OCI-LY1 (cell line): ENCODE measurements at regions not wholly inside any gene's neighbourhood (a gene's known extent, or its start where the extent isn't known, plus 50 kb on each side); places are given as distances from the start of the nearest gene placed in this dataset.

Source experiments
- H2AFZ ChIP-seq: fragments of 200-600 bp; sonication (generic), shearing (Covaris generic); 2 replicates; pipeline ENCODE4 v1.6.0; 2014; ENCODE audit warnings: antibody characterized with exemption, mild to moderate bottlenecking, low read length
- H3F3A ChIP-seq: fragments of 200-600 bp; sonication (generic), shearing (Covaris generic); 2 replicates; pipeline ENCODE4 v1.6.0; 2014; ENCODE audit warnings: mild to moderate bottlenecking, antibody characterized with exemption, low read length, moderate library complexity; ENCODE audit not compliant: insufficient read depth
- H3K27ac ChIP-seq: fragments of 200-600 bp; sonication (generic); 2 replicates; pipeline ENCODE4 v1.5.1; 2014; ENCODE audit warnings: low read length, mixed run types, mild to moderate bottlenecking, low read depth; ENCODE audit not compliant: poor library complexity, severe bottlenecking
- H3K27me3 ChIP-seq: fragments of 200-600 bp; sonication (generic); 2 replicates; pipeline ENCODE4 v1.6.0; 2014; ENCODE audit warnings: antibody characterized with exemption, mild to moderate bottlenecking, low read length, moderate library complexity; ENCODE audit not compliant: insufficient read depth
- H3K36me3 ChIP-seq: fragments of 200-600 bp; sonication (generic); 2 replicates; pipeline ENCODE4 v1.6.1; 2014; ENCODE audit warnings: mild to moderate bottlenecking, antibody characterized with exemption, low read length, moderate library complexity, mixed read lengths; ENCODE audit not compliant: insufficient read depth
- H3K4me1 ChIP-seq: fragments of 200-600 bp; sonication (generic); 2 replicates; pipeline ENCODE4 v1.5.1; 2014; ENCODE audit warnings: mild to moderate bottlenecking, low read length, moderate library complexity; ENCODE audit not compliant: insufficient read depth, severe bottlenecking
- H3K4me2 ChIP-seq: fragments of 200-600 bp; sonication (generic), shearing (Covaris generic); 2 replicates; pipeline ENCODE4 v1.6.1; 2014; ENCODE audit warnings: low read length
- H3K4me3 ChIP-seq: fragments of 200-600 bp; sonication (generic); 2 replicates; pipeline ENCODE4 v1.5.1; 2014; ENCODE audit warnings: low read length, low read depth, mild to moderate bottlenecking, mixed read lengths; ENCODE audit not compliant: poor library complexity, severe bottlenecking
- H3K79me2 ChIP-seq: fragments of 200-600 bp; shearing (Covaris generic); 2 replicates; pipeline ENCODE4 v1.6.1; 2016; ENCODE audit warnings: mixed run types, low read length, mixed read lengths; ENCODE audit not compliant: insufficient read depth
- H3K9ac ChIP-seq: fragments of 200-600 bp; sonication (generic), shearing (Covaris generic); 2 replicates; pipeline ENCODE4 v1.6.1; 2014; ENCODE audit warnings: mild to moderate bottlenecking, low read length, mixed read lengths
- H3K9me2 ChIP-seq: fragments of 200-600 bp; sonication (generic), shearing (Covaris generic); 2 replicates; pipeline ENCODE4 v1.6.1; 2014; ENCODE audit warnings: low read depth, mild to moderate bottlenecking, low read length, mixed read lengths
- H3K9me3 ChIP-seq: fragments of 200-600 bp; shearing (Covaris generic); 2 replicates; pipeline ENCODE4 v1.6.1; 2014; ENCODE audit warnings: low read length, mixed read lengths
- H4K20me1 ChIP-seq: fragments of 200-600 bp; sonication (generic), shearing (Covaris generic); 2 replicates; pipeline ENCODE4 v1.6.0; 2016; ENCODE audit warnings: mild to moderate bottlenecking, low read length; ENCODE audit not compliant: insufficient read depth
- CTCF ChIP-seq: fragments of 200-600 bp; sonication (generic), shearing (Covaris generic); IDR thresholded peaks from 2 replicates; pipeline ENCODE4 v1.5.1; 2017; ENCODE audit warnings: mild to moderate bottlenecking, antibody characterized with exemption, low read length, moderate library complexity, mixed read lengths
- EZH2 ChIP-seq: fragments of 200-600 bp; sonication (generic), shearing (Covaris generic); IDR thresholded peaks from 2 replicates; pipeline ENCODE4 v1.8.0; 2017; ENCODE audit warnings: borderline replicate concordance, mixed run types, mild to moderate bottlenecking, antibody characterized with exemption, low read length, moderate library complexity, mixed read lengths

- Histone ChIP-seq H3K9me3 (no peaks in the 10 kb centered on the region), H3K27ac (no peak overlapping the region), H3K27me3 (no peaks in the 10 kb centered on the region), H3K9ac (no peak overlapping the region), H3F3A (no peaks in the 10 kb centered on the region), H3K9me2 (no peaks in the 10 kb centered on the region), H2AFZ (no peak overlapping the region), H4K20me1 (no peaks in the 10 kb centered on the region), H3K4me2 (no peak overlapping the region), H3K4me3 (no peak overlapping the region), H3K4me1 (no peaks in the 10 kb centered on the region), H3K79me2 (no peaks in the 10 kb centered on the region), H3K36me3 (no peaks in the 10 kb centered on the region)
- TF ChIP-seq CTCF, result no peak
- no peak for TF ChIP-seq EZH2
Measured at GRCh38 chr18:45169610-45170009, 445.7 kb upstream of the SLC14A2 start.

GRCh38 chr18:45171679-45172191 is 443.5 kb upstream of the SLC14A2 start:
- H4K20me1 ChIP-seq, result no peaks in the 10 kb centered on the region
- TF ChIP-seq EZH2 (no peak), CTCF (no peak)
- H3K4me1 ChIP-seq, result no peaks in the 10 kb centered on the region

GRCh38 chr18:45173327-45173726 is 441.9 kb upstream of the SLC14A2 start:
- no peaks in the 10 kb centered on the region for H3K27me3 ChIP-seq
- no peak overlapping the region for H3K27ac ChIP-seq
- no peaks in the 10 kb centered on the region for H3K36me3 ChIP-seq
- no peaks in the 10 kb centered on the region for H3K9me3 ChIP-seq
- H3F3A ChIP-seq, result no peaks in the 10 kb centered on the region
- no peak overlapping the region for H2AFZ ChIP-seq
- no peak overlapping the region for H3K4me3 ChIP-seq
- no peak for TF ChIP-seq EZH2
- no peak for TF ChIP-seq CTCF
- H3K4me1 ChIP-seq, result no peaks in the 10 kb centered on the region
- H3K9ac ChIP-seq, result no peak overlapping the region
- no peaks in the 10 kb centered on the region for H3K9me2 ChIP-seq
- no peaks in the 10 kb centered on the region for H3K79me2 ChIP-seq
- H3K4me2 ChIP-seq, result no peak overlapping the region
- H4K20me1 ChIP-seq, result no peaks in the 10 kb centered on the region

More at GRCh38 chr18:45171679-45172191, 443.5 kb upstream of the SLC14A2 start:
- no peaks in the 10 kb centered on the region for H3K27me3 ChIP-seq
- no peaks in the 10 kb centered on the region for H3K9me2 ChIP-seq
- H3K9ac ChIP-seq, result no peak overlapping the region
- no peaks in the 10 kb centered on the region for H3F3A ChIP-seq
- H3K4me2 ChIP-seq, result no peak overlapping the region
- no peak overlapping the region for H3K4me3 ChIP-seq
- no peaks in the 10 kb centered on the region for H3K9me3 ChIP-seq
- H3K36me3 ChIP-seq, result no peaks in the 10 kb centered on the region
- no peak overlapping the region for H3K27ac ChIP-seq
- no peaks in the 10 kb centered on the region for H3K79me2 ChIP-seq
- no peak overlapping the region for H2AFZ ChIP-seq
